ENCODE measurements at regions not wholly inside any gene's neighbourhood (a gene's known extent, or its start where the extent isn't known, plus 50 kb on each side); places are given as distances from the start of the nearest gene placed in this dataset.

- no peak for DNase-seq
These were observed 52.5 kb upstream of the PDE8B start for GRCh38 chr5:77157732-77158532.

GRCh38 chr5:77156379-77156778 is 54.1 kb upstream of the PDE8B start:
- DNase-seq, result no peak

- DNase-seq, result no peak
These were observed 55.2 kb upstream of the PDE8B start for GRCh38 chr5:77155179-77155785.

GRCh38 chr5:77152441-77152840 is 58.0 kb upstream of the PDE8B start:
- no peak for DNase-seq

GRCh38 chr5:77151501-77151900 is 59.0 kb upstream of the PDE8B start:
- DNase-seq, result no peak

GRCh38 chr5:77146896-77147295 is 59.8 kb upstream of the ZBED3 start:
- no peak for DNase-seq

GRCh38 chr5:77145666-77146065 is 58.6 kb upstream of the ZBED3 start:
- no peak for DNase-seq

- DNase-seq, result no peak
These were observed 57.7 kb upstream of the ZBED3 start for GRCh38 chr5:77144837-77145139.

GRCh38 chr5:77143998-77144836 is 57.1 kb upstream of the ZBED3 start:
- DNase-seq, result peak; percentile 47 to 51

GRCh38 chr5:77140350-77140749 is 53.3 kb upstream of the ZBED3 start:
- DNase-seq, result no peak

- peak; percentile 0 to 10 for DNase-seq
These were observed 51.9 kb upstream of the ZBED3 start for GRCh38 chr5:77139001-77139400.
